GM12891 (cell line): ENCODE measurements at regions not wholly inside any gene's neighbourhood (a gene's known extent, or its start where the extent isn't known, plus 50 kb on each side); places are given as distances from the start of the nearest gene placed in this dataset.

Source experiments
- DNase-seq: peaks from one replicate; pipeline ENCODE4 v3.0.0; 2011; ENCODE audit warnings: low spot score; ENCODE audit not compliant: insufficient read length
- FAIRE-seq: peaks from 2 replicates; lab custom pipeline; 2011; peaks lifted over from hg19 to GRCh38; lab: Jason Lieb, UNC
- PAX5 ChIP-seq: IDR thresholded peaks from 2 replicates; pipeline ENCODE4 v1.6.1; 2011; ENCODE audit warnings: low read length, moderate library complexity, mild to moderate bottlenecking; ENCODE audit not compliant: insufficient read depth, severe bottlenecking
- POLR2A ChIP-seq: IDR thresholded peaks from 2 replicates; pipeline ENCODE4 v1.6.1; 2011; ENCODE audit warnings: low read depth, low read length, control low read depth
- POLR2AphosphoS5 ChIP-seq: IDR thresholded peaks from 2 replicates; pipeline ENCODE4 v1.6.1; 2011; ENCODE audit warnings: low read depth, low read length, control low read depth
- POU2F2 ChIP-seq: IDR thresholded peaks from 2 replicates; pipeline ENCODE4 v1.6.1; 2011; ENCODE audit warnings: low read depth, mild to moderate bottlenecking, control low read depth, low read length, moderate library complexity
- SPI1 ChIP-seq: IDR thresholded peaks from 2 replicates; pipeline ENCODE4 v1.6.1; 2011; ENCODE audit warnings: low read depth, low read length, control low read depth
- TAF1 ChIP-seq: IDR thresholded peaks from 2 replicates; pipeline ENCODE4 v1.6.1; 2011; ENCODE audit warnings: low read depth, low read length, control low read depth

DNA sequence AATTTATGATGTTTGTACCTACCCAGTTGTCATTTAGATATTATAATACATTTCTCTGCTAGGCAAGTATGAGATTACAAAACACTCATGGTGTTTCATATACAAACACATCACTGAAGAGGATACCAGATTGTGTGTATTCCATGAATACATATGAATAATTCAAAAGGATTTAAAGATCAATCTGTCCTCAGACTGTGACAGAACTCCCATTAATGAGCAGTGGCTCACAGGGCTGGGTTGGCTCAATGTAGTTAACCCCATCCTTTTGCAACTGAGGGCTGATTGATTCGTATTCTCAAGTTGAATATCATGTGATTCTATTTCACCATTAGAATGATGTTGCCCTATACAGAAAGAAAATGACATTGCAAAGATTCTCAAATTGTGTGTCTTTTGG lies 79.6 kb upstream of the SPANXN2 start:
- DNase-seq (no peak), FAIRE-seq (no peak)
- no peak for TF ChIP-seq POU2F2
- TF ChIP-seq SPI1: no peak

- TF ChIP-seq SPI1: 0 out of 2 replicates have a peak, but pooled peaks have one; percentile 16
- no peak for TF ChIP-seq POLR2A
- TF ChIP-seq PAX5: no peak
- no peak for FAIRE-seq
- no peak for DNase-seq
Measured at GRCh38 chrX:143788265-143788664, 67.7 kb upstream of the SPANXN2 start.

GRCh38 chrX:143787341-143787740 lies 66.8 kb upstream of the SPANXN2 start:
- DNase-seq (no peak), FAIRE-seq (no peak)
- TF ChIP-seq SPI1 (no peak), TAF1 (no peak), POU2F2 (no peak), POLR2A (no peak), POLR2AphosphoS5 (no peak), PAX5 (no peak)

DNA sequence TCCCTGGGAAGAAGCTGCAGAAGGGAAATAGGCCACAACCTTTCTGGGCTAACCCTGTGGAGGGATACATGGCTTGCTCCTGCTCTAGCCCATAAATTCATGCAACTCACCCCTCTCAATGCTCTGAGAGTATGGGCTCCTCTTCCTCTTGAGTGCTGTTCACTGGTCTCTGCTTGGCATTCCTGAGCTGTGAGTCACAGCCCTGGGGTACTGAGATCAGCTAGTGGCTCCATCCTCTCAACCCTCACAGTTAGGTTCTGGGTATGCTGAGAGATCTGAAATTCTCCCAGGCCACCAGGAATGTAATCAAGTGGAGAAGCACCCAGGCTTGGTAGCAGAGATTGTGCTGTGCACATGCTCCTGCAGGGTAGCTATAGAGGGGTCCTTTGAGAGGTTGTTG lies 60.6 kb upstream of the SPANXN2 start:
- no peak for DNase-seq

More for the DNA sequence above, 60.6 kb upstream of the SPANXN2 start:
- no peak for FAIRE-seq
- TF ChIP-seq PAX5 (no peak), POLR2A (no peak), TAF1 (no peak), POU2F2 (no peak), SPI1 (no peak), POLR2AphosphoS5 (no peak)
